Neural progenitor cell (in vitro differentiated cells): ENCODE measurements at regions not wholly inside any gene's neighbourhood (a gene's known extent, or its start where the extent isn't known, plus 50 kb on each side); places are given as distances from the start of the nearest gene placed in this dataset.

ENCODE experiments used
- EZH2 ChIP-seq: fragments of 200-600 bp; sonication (generic); IDR thresholded peaks from 2 replicates; pipeline ENCODE4 v1.6.1; 2017; ENCODE audit warnings: antibody characterized with exemption, mild to moderate bottlenecking, moderate library complexity
- EZH2phosphoT487 ChIP-seq: fragments of 200-600 bp; sonication (generic); IDR thresholded peaks from 2 replicates; pipeline ENCODE4 v1.6.1; 2017; ENCODE audit warnings: antibody characterized with exemption
- TF ChIP-seq, protein P1 (sequence below): fragments of 200-600 bp; sonication (generic); IDR thresholded peaks from 2 replicates; pipeline ENCODE4 v1.5.1; 2017; ENCODE audit warnings: antibody characterized with exemption, mild to moderate bottlenecking

DNA sequence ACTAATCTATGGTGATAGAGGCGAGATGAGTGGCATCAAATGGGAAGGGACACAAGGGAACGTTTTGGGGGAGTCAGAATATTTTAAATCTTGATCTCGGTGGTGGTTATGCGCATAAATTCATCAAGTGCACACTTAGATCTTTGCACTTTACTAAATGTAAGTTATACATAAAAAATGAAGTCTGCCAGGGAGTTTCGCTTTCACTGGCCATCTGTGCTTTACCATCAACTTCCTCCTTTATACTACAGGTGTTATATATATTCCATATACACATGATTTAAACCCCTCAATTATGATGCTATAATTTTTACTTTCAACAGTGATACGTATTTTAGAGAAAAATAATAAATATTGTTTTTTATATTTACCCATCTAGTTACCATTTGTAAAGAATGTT lies 97.6 kb upstream of the AKIRIN2 start:
- TF ChIP-seq, protein P1, sequence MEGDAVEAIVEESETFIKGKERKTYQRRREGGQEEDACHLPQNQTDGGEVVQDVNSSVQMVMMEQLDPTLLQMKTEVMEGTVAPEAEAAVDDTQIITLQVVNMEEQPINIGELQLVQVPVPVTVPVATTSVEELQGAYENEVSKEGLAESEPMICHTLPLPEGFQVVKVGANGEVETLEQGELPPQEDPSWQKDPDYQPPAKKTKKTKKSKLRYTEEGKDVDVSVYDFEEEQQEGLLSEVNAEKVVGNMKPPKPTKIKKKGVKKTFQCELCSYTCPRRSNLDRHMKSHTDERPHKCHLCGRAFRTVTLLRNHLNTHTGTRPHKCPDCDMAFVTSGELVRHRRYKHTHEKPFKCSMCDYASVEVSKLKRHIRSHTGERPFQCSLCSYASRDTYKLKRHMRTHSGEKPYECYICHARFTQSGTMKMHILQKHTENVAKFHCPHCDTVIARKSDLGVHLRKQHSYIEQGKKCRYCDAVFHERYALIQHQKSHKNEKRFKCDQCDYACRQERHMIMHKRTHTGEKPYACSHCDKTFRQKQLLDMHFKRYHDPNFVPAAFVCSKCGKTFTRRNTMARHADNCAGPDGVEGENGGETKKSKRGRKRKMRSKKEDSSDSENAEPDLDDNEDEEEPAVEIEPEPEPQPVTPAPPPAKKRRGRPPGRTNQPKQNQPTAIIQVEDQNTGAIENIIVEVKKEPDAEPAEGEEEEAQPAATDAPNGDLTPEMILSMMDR, result no peak
- TF ChIP-seq EZH2phosphoT487 (no peak), EZH2 (no peak)
